Prostate gland (tissue), 2 donors: ENCODE measurements at regions not wholly inside any gene's neighbourhood (a gene's known extent, or its start where the extent isn't known, plus 50 kb on each side); places are given as distances from the start of the nearest gene placed in this dataset.

Source experiments
- DNase-seq: peaks from one replicate; pipeline ENCODE4 v3.0.0-alpha.2; 2019; ENCODE audit warnings: low spot score
- H3K27ac ChIP-seq, 2 donors: fragments of 200-600 bp; sonication (generic); 2 replicates each; pipeline ENCODE4 v1.5.1; 2017 to 2019
- H3K27me3 ChIP-seq: fragments of 200-600 bp; sonication (generic); replicated peaks from 2 replicates; pipeline ENCODE4 v1.5.1; 2019; ENCODE audit not compliant: insufficient read depth
- H3K36me3 ChIP-seq, 2 donors: fragments of 200-600 bp; sonication (generic); 1 replicate in 1 of 2; 2 replicates in 1 of 2; pipeline versions ENCODE4 v1.5.1 to v1.8.1; 2017 to 2019
- H3K4me1 ChIP-seq: fragments of 200-600 bp; sonication (generic); replicated peaks from 2 replicates; pipeline ENCODE4 v1.5.1; 2019
- H3K4me3 ChIP-seq, 2 donors: fragments of 200-600 bp; sonication (generic); 2 replicates each; pipeline ENCODE4 v1.5.1; 2017 to 2019
- H3K9me3 ChIP-seq: fragments of 200-600 bp; sonication (generic); 2 replicates; pipeline ENCODE4 v1.5.1; 2017
- POLR2A ChIP-seq: fragments of 450-650 bp; IDR thresholded peaks from one replicate; pipeline ENCODE4 v1.6.1; 2016; ENCODE audit warnings: antibody characterized with exemption, mild to moderate bottlenecking
- POLR2AphosphoS5 ChIP-seq: sonication (generic); formaldehyde crosslinking; IDR thresholded peaks from one replicate; pipeline ENCODE4 v1.6.1; 2017; ENCODE audit warnings: antibody characterized with exemption
- WGBS: methylation state at CpG from one replicate; pipeline ENCODE4 v1.1.5; 2018; 5-methylcytosine and 5-hydroxymethylcytosine counted together
- intact Hi-C: fragments of 100-400 bp; cut with DNase I; formaldehyde crosslinking; loops from one replicate; pipeline ENCODE4 v1.14.2; 2022
- TF ChIP-seq, protein P1 (sequence below), 4 experiments: fragments of 200-600 bp in 2 of 4; fragments of 450-650 bp in 2 of 4; sonication (generic) in 2 of 4; IDR thresholded peaks; 1 replicate in 3 of 4; 2 replicates in 1 of 4; pipeline ENCODE4 v1.5.1; 2016 to 2019; ENCODE audit warnings: antibody characterized with exemption in 4 of 4, mild to moderate bottlenecking in 2 of 4, moderate library complexity in 2 of 4

DNA sequence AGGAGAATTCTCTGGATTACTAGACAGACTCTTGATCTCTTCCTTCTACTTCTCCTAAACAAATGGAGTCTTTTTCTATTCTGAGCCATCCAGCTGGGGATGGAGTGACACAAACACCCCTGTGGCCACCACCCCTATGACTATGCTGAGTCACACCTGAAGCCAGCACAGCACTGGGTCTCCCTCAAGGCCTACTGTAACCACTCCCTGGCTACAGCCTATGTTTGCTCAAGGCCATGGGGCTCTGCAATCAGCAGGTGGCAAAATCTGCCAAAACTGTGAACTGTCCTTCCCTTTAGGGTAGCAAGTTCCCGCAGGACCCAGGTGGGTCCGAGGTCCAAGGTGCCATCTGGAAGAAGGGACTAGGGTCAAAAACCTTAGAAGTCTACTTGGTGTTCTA lies 132.3 kb downstream of the TINAG start:
- no peak overlapping the region for H3K4me3 ChIP-seq
- H3K36me3 ChIP-seq, result no peaks in the 10 kb centered on the region
- DNase-seq, result no peak
- no peak overlapping the region for H3K27ac ChIP-seq
- no peaks in the 10 kb centered on the region for H3K27me3 ChIP-seq
- intact Hi-C loops, result no loop called here
- no peak for TF ChIP-seq POLR2AphosphoS5
- TF ChIP-seq POLR2A, result no peak
- TF ChIP-seq, protein P1, sequence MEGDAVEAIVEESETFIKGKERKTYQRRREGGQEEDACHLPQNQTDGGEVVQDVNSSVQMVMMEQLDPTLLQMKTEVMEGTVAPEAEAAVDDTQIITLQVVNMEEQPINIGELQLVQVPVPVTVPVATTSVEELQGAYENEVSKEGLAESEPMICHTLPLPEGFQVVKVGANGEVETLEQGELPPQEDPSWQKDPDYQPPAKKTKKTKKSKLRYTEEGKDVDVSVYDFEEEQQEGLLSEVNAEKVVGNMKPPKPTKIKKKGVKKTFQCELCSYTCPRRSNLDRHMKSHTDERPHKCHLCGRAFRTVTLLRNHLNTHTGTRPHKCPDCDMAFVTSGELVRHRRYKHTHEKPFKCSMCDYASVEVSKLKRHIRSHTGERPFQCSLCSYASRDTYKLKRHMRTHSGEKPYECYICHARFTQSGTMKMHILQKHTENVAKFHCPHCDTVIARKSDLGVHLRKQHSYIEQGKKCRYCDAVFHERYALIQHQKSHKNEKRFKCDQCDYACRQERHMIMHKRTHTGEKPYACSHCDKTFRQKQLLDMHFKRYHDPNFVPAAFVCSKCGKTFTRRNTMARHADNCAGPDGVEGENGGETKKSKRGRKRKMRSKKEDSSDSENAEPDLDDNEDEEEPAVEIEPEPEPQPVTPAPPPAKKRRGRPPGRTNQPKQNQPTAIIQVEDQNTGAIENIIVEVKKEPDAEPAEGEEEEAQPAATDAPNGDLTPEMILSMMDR (IDR thresholded peaks at IDR 0.05), result no peak
- H3K4me1 ChIP-seq, result no peaks in the 10 kb centered on the region
- no peaks in the 10 kb centered on the region for H3K9me3 ChIP-seq
- WGBS, result 97% methylated on average over 2 of the region's 2 CpGs

GRCh38 chr6:54441020-54441419 lies 132.8 kb downstream of the TINAG start:
- H3K27ac ChIP-seq, result no peak overlapping the region
- no peaks in the 10 kb centered on the region for H3K4me1 ChIP-seq
- no peaks in the 10 kb centered on the region for H3K27me3 ChIP-seq
- intact Hi-C loops, result no loop called here
- WGBS, result 92% methylated on average over 2 of the region's 2 CpGs
- no peaks in the 10 kb centered on the region for H3K9me3 ChIP-seq
- no peaks in the 10 kb centered on the region for H3K36me3 ChIP-seq
- no peak for DNase-seq
- H3K4me3 ChIP-seq, result no peak overlapping the region
- TF ChIP-seq, protein P1 (IDR thresholded peaks at IDR 0.05), result no peak
- TF ChIP-seq POLR2AphosphoS5 (no peak), POLR2A (no peak)

DNA sequence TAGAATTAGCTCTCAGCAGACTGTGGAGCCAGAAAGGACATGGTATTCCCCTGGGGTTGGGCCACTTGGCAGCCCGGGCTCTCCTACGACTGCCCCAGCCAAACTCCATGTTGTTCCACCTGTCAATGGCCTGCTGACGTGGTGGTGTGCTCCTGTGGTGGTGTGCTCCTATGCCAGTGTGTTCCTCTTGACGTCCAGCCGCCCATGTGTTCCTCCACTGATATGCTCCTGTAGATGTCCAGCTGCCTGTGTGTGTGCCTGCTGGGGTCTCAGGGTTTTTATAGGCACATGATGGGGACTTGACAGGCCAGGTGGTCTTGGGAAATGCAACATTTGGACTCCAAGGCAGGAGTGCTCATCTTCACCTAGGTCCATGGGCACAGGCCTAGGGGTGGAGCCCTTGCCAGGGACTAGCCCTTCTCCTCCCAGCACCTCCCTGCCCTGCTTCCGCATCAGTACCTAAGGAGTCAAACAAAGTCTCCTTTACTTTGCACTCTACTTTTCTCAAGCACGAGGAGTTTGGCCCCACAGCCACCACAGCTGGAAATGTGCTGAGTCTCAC lies 133.5 kb downstream of the TINAG start:
- intact Hi-C loops, result no loop called here
- TF ChIP-seq, protein P1 (IDR thresholded peaks at IDR 0.05), result no peak
- TF ChIP-seq POLR2AphosphoS5, result no peak
- TF ChIP-seq POLR2A, result no peak
- DNase-seq, result no peak
- H3K4me3 ChIP-seq, result no peak overlapping the region
- no peaks in the 10 kb centered on the region for H3K4me1 ChIP-seq
- no peaks in the 10 kb centered on the region for H3K9me3 ChIP-seq
- 91% methylated on average over 7 of the region's 7 CpGs for WGBS
- no peak overlapping the region for H3K27ac ChIP-seq
- no peaks in the 10 kb centered on the region for H3K36me3 ChIP-seq
- H3K27me3 ChIP-seq, result no peaks in the 10 kb centered on the region

DNA sequence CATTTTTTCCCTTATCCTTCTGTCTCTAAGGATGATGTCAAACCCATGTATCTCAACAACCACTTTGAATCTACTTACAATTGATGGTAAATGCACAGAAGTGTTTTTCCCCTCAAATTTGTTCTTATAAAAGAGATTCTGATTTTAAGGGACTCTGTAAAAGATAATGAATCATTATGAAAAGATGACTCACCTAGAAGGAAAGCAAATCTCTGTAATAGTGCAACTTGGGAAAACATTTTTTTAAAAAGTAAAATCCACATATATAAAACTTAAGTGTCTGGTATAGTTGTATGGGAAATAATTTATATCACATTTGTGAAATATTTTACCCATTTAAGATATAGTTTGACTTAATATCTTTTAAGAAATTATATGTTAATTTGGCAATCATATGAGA lies 137.0 kb downstream of the TINAG start:
- Histone ChIP-seq H3K9me3 (no peaks in the 10 kb centered on the region), H3K4me3 (no peak overlapping the region), H3K36me3 (no peaks in the 10 kb centered on the region), H3K27me3 (no peaks in the 10 kb centered on the region), H3K27ac (no peak overlapping the region), H3K4me1 (no peaks in the 10 kb centered on the region)
- no peak for DNase-seq
- TF ChIP-seq POLR2A, result no peak
- TF ChIP-seq, protein P1 (IDR thresholded peaks at IDR 0.05), result no peak
- TF ChIP-seq POLR2AphosphoS5, result no peak
- intact Hi-C loops, result no loop called here

DNA sequence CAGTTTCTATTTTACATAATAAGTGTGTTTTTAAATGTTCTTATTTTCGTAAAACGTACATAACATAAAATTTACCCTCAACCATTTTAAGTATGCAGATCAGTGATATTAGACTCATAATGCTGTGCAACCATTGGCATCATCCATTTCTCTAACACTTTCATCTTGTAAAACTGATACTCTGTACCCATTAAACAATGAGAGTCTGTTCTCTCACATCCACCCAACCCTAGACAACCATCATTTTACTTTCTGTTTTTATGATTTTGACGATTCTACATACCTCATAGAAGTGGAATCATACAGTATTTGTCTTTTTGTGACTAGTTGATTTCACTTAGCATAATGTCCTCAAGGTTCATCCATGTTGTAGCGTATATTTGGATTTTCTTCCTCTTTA lies 140.4 kb downstream of the TINAG start:
- no peaks in the 10 kb centered on the region for H3K9me3 ChIP-seq
- H3K4me3 ChIP-seq, result no peak overlapping the region
- no peak for DNase-seq
- TF ChIP-seq, protein P1 (IDR thresholded peaks at IDR 0.05), result no peak
- TF ChIP-seq POLR2AphosphoS5 (no peak), POLR2A (no peak)
- intact Hi-C loops, result no loop called here
- H3K4me1 ChIP-seq, result no peaks in the 10 kb centered on the region
- no peak overlapping the region for H3K27ac ChIP-seq
- H3K27me3 ChIP-seq, result no peaks in the 10 kb centered on the region
- no peaks in the 10 kb centered on the region for H3K36me3 ChIP-seq
- WGBS, result 60% methylated on average over 4 of the region's 4 CpGs
